Astrocyte (in vitro differentiated cells and primary cell): ENCODE measurements at regions not wholly inside any gene's neighbourhood (a gene's known extent, or its start where the extent isn't known, plus 50 kb on each side); places are given as distances from the start of the nearest gene placed in this dataset.

Source experiments
- CTCF ChIP-seq: IDR thresholded peaks from 2 replicates; pipeline ENCODE4 v1.5.1; 2011; ENCODE audit warnings: low read depth, mild to moderate bottlenecking, inconsistent platforms, low read length, moderate library complexity; ENCODE audit not compliant: insufficient read depth
- EZH2 ChIP-seq: IDR thresholded peaks from 2 replicates; pipeline ENCODE4 v1.6.1; 2012; ENCODE audit warnings: mild to moderate bottlenecking, low read length, inconsistent platforms; ENCODE audit not compliant: insufficient read depth

- TF ChIP-seq CTCF (no peak), EZH2 (no peak)
Measured at GRCh38 chr13:90622541-90622940, 724.9 kb upstream of the MIR17HG start.
